PFSK-1 (cell line): ENCODE measurements at regions not wholly inside any gene's neighbourhood (a gene's known extent, or its start where the extent isn't known, plus 50 kb on each side); places are given as distances from the start of the nearest gene placed in this dataset.

ENCODE experiments used
- FOXP2 ChIP-seq: optimal IDR thresholded peaks from 2 replicates; pipeline ENCODE3; 2011; ENCODE audit warnings: borderline replicate concordance, control low read depth, inconsistent platforms; ENCODE audit not compliant: insufficient read depth; ENCODE audit errors: extremely low read length, extremely low read depth
- POLR2AphosphoS5 ChIP-seq: IDR thresholded peaks from 2 replicates; pipeline ENCODE4 v1.6.1; 2012; ENCODE audit warnings: low read depth, mild to moderate bottlenecking, control low read depth, low read length, moderate library complexity
- SIN3A ChIP-seq: IDR thresholded peaks from 2 replicates; pipeline ENCODE4 v1.6.1; 2012; ENCODE audit warnings: mild to moderate bottlenecking, low read length, moderate library complexity, borderline replicate concordance; ENCODE audit not compliant: insufficient read depth
- TAF1 ChIP-seq: IDR thresholded peaks from 2 replicates; pipeline ENCODE4 v1.6.1; 2012; ENCODE audit warnings: low read length, control low read depth, borderline replicate concordance; ENCODE audit not compliant: insufficient read depth
- TF ChIP-seq, protein P1 (sequence below), 2 experiments: IDR thresholded peaks; 2 replicates each; pipeline versions ENCODE4 v1.6.1 to v1.8.0; 2011 to 2012; ENCODE audit warnings: low read depth in 2 of 2, low read length in 2 of 2, control low read depth in 1 of 2, inconsistent platforms in 1 of 2, mild to moderate bottlenecking in 1 of 2, moderate library complexity in 1 of 2; ENCODE audit not compliant: insufficient read depth in 1 of 2

DNA sequence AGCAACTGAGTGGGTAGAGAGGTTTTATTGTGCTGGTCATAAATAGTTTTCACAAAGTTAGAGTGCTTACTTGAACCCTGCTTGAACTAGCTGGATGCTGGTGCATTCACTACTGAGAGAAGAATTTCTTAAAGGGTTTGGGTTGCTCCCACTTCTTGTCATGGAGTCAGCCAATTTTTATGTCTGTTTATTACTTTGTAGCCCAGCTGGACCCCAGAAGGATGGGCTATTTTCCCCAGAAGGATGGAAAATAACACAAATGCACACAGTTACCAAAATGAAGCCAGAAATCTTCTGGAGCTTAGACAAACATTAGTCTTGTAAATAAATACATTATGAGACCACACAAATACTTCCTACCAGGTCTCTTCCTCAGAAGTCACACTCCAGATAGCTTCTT lies 480.8 kb upstream of the TNC start:
- TF ChIP-seq FOXP2 (no peak), SIN3A (no peak), POLR2AphosphoS5 (no peak)
- TF ChIP-seq, protein P1, sequence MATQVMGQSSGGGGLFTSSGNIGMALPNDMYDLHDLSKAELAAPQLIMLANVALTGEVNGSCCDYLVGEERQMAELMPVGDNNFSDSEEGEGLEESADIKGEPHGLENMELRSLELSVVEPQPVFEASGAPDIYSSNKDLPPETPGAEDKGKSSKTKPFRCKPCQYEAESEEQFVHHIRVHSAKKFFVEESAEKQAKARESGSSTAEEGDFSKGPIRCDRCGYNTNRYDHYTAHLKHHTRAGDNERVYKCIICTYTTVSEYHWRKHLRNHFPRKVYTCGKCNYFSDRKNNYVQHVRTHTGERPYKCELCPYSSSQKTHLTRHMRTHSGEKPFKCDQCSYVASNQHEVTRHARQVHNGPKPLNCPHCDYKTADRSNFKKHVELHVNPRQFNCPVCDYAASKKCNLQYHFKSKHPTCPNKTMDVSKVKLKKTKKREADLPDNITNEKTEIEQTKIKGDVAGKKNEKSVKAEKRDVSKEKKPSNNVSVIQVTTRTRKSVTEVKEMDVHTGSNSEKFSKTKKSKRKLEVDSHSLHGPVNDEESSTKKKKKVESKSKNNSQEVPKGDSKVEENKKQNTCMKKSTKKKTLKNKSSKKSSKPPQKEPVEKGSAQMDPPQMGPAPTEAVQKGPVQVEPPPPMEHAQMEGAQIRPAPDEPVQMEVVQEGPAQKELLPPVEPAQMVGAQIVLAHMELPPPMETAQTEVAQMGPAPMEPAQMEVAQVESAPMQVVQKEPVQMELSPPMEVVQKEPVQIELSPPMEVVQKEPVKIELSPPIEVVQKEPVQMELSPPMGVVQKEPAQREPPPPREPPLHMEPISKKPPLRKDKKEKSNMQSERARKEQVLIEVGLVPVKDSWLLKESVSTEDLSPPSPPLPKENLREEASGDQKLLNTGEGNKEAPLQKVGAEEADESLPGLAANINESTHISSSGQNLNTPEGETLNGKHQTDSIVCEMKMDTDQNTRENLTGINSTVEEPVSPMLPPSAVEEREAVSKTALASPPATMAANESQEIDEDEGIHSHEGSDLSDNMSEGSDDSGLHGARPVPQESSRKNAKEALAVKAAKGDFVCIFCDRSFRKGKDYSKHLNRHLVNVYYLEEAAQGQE (IDR thresholded peaks at IDR 0.05; ENCODE audit: insufficient read depth in 1 of 2, low read depth in 2 of 2, low read length in 2 of 2), result no peak

DNA sequence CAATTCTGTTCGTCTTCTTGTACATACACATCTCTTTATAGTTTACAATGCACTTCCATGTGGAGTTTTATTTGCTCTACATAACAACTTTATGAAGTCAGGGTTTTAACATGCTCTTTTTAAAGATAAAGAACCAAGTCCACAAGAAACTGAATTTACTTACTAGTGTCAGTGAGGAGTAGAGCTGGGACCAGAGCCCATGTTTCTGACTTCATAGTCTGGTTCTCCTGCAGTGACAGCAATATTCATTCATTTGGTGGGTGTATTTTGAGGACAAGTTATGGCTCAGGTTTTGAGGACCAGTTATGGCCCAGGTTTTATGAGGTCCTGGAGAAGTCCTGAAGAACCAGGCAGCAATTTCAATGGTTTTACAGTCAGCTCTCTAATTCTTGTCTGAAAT lies 481.9 kb upstream of the TNC start:
- TF ChIP-seq POLR2AphosphoS5, result no peak
- TF ChIP-seq SIN3A, result no peak
- no peak for TF ChIP-seq FOXP2
- no peak for TF ChIP-seq TAF1
- TF ChIP-seq, protein P1 (IDR thresholded peaks at IDR 0.05; ENCODE audit: insufficient read depth in 1 of 2, low read depth in 2 of 2, low read length in 2 of 2), result no peak

DNA sequence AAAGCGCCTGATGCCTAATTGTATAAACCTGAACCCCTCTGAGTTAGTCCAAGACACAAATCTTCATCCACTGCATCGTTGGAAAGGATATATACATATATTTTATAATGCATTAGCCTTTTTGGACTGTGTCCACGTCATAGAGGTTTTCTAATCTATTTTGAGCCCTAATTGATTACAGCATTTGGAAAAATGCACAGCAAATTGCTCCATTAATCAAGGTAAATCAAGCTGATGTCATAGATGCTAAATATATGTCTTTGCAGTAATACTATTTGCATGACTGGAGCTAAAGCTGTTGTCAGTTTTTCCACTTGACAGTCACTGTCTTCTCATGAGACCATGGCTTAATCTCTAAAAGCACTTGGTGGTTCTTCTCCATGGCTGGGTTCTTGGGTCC lies 483.5 kb upstream of the TNC start:
- TF ChIP-seq FOXP2, result no peak
- no peak for TF ChIP-seq SIN3A
- TF ChIP-seq, protein P1 (IDR thresholded peaks at IDR 0.05; ENCODE audit: insufficient read depth in 1 of 2, low read depth in 2 of 2, low read length in 2 of 2), result no peak
- no peak for TF ChIP-seq POLR2AphosphoS5
- no peak for TF ChIP-seq TAF1

DNA sequence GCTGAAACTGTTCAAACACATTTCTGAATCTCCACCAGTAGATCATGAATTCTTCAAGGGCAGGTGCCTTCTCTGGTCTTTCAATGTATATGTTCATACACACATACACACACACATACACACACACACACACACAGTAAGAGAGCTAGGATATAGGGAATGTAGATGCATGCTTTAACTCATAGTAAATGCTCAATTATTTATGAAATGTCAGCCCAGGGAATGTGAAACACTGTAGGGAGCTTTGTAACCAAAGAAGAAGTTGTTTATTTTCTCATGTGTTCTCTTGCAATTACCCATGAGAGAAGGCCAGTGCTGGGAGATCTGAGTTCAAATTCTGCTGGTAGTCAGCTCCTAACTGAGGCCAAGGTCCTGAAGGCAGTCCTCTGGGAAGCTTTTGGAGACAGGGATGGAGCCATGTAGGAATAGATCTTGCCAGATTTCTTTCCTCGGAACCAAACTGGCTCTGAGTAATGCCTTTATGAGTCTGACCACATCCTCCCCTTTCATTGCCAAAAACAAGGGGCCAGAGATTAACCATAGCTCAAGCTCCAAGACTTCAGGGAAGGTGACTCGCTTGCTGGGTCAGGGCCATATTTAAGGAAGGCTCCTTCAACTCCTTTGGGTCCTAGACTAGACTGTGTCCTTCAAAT lies 487.0 kb upstream of the TNC start:
- TF ChIP-seq SIN3A, result no peak
- TF ChIP-seq POLR2AphosphoS5, result no peak
- no peak for TF ChIP-seq TAF1
- no peak for TF ChIP-seq FOXP2
- TF ChIP-seq, protein P1 (IDR thresholded peaks at IDR 0.05; ENCODE audit: insufficient read depth in 1 of 2, low read depth in 2 of 2, low read length in 2 of 2), result no peak

DNA sequence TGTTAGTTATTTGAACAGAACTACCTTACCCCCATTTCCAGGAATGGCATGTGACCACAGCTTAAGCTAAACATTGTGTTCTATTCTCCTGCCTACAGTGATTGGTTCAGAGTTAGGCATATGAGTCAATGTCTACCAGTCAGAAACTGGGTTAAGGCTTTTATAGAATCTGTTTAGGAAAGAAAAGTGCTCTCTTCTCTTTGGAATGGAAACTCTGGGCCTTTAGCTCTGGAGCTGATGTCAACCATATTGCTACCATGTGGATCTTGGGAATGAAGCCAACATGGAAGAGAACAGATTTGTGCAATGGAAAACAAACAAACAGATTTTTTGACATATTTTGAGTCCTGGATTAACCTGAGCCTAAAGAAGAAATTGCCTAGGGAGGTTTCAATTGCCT lies 488.9 kb upstream of the TNC start:
- TF ChIP-seq SIN3A, result no peak
- TF ChIP-seq FOXP2, result no peak
- no peak for TF ChIP-seq POLR2AphosphoS5
- no peak for TF ChIP-seq TAF1
- TF ChIP-seq, protein P1 (IDR thresholded peaks at IDR 0.05; ENCODE audit: insufficient read depth in 1 of 2, low read depth in 2 of 2, low read length in 2 of 2), result no peak
